T-helper 1 cell treated with Interleukin-12 subunit alpha and Interleukin-12 subunit beta and Interleukin-4 antibody, amounts not matched to agents 30 μg/mL and 1 μg/mL, for 36 hours (primary cell): ENCODE measurements at regions not wholly inside any gene's neighbourhood (a gene's known extent, or its start where the extent isn't known, plus 50 kb on each side); places are given as distances from the start of the nearest gene placed in this dataset.

ENCODE experiments used
- H3K27ac Mint-ChIP-seq: one replicate; pipeline ENCODE4 v1.8.0; 2021; ENCODE audit warnings: mild to moderate bottlenecking, mixed read lengths
- H3K27me3 Mint-ChIP-seq: one replicate; pipeline ENCODE4 v1.8.0; 2021; ENCODE audit warnings: low read depth, mixed read lengths
- H3K36me3 Mint-ChIP-seq: one replicate; pipeline ENCODE4 v1.8.0; 2021; ENCODE audit warnings: low read depth, mixed read lengths
- H3K4me1 Mint-ChIP-seq: one replicate; pipeline ENCODE4 v1.8.0; 2021; ENCODE audit warnings: low read depth, mixed read lengths
- H3K4me3 Mint-ChIP-seq: one replicate; pipeline ENCODE4 v1.8.0; 2021; ENCODE audit warnings: mild to moderate bottlenecking, moderate library complexity, mixed read lengths
- H3K9me3 Mint-ChIP-seq: one replicate; pipeline ENCODE4 v1.8.0; 2021; ENCODE audit warnings: mixed read lengths

DNA sequence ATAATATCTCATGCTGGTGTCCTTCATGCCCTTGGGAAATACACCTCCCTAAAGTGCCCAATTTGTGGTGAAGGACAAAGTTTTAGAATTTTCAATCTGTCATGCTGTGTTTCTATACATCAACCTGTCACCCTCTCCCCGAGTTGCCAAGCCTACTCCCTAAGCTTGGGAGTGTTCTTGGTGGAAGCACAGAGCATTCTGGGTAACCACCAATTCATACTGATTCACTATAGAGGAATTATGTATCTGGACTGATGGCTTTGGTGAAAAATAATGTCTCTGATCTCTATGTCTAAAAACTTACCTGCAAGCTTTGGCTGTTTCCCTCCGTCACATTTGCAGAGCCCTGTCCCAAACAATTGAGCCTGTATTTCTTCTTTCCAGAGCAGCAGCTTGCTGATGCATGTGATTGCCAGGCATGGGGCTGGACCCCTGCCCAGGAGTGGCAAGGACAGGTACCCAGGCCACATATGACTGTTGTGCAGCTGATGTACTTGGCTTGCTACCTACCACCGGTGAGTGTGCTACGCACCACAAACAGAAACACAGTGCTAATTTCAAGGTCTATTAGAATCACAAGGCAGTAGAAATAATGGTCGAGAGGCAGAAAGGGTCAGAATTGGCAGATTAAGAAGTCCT, 202.8 kb upstream of the CITED2 start:
- peaks cover 17% of the 10 kb centered on the region for H3K4me1 Mint-ChIP-seq
- H3K27ac Mint-ChIP-seq: no peak overlapping the region
- no peak overlapping the region for H3K4me3 Mint-ChIP-seq
- no peaks in the 10 kb centered on the region for H3K36me3 Mint-ChIP-seq
- H3K27me3 Mint-ChIP-seq: no peaks in the 10 kb centered on the region
- peaks cover 4% of the 10 kb centered on the region for H3K9me3 Mint-ChIP-seq

DNA sequence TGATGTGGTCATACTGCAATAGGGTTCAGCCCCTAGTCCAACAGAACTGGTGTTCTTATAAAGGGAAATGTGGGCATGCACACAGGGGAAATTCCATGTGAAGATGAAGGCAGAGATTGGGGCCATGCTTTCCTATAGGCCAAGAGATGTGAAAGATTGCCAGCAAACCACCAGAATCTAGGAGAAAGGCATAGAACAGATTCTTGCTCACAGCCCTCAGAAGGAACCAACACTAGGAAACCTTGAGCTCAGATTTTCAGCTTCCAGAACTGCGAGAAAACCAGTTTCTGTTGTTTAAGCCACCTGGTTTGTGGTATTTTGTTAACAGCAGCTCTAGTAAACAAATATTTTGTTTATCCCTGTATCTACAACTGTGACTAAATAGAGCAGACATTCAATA, 197.6 kb upstream of the CITED2 start:
- peaks cover 4% of the 10 kb centered on the region for H3K9me3 Mint-ChIP-seq
- H3K4me1 Mint-ChIP-seq: no peaks in the 10 kb centered on the region
- H3K4me3 Mint-ChIP-seq: no peak overlapping the region
- no peaks in the 10 kb centered on the region for H3K27me3 Mint-ChIP-seq
- H3K27ac Mint-ChIP-seq: no peak overlapping the region
- no peaks in the 10 kb centered on the region for H3K36me3 Mint-ChIP-seq

DNA sequence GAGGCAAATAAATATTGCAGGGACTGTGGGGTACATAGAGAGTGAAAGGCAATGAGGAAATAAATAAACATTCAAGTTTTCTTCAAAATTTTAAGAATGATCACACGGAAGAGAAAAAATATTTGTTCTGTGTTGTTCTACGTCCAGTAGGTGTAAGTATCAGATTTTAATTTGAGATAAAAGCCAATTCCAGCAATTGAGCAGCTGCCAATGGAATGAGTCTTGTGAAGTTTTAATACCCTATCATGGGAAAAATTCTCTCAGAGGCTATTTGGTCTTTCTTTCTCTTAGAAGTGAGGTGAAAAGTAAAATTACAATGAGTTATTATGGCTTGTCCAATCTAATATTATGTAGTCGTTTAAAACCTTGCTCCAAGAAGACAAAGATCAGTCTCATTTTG, 195.7 kb upstream of the CITED2 start:
- H3K36me3 Mint-ChIP-seq: no peaks in the 10 kb centered on the region
- H3K4me3 Mint-ChIP-seq: no peak overlapping the region
- no peaks in the 10 kb centered on the region for H3K27me3 Mint-ChIP-seq
- no peak overlapping the region for H3K27ac Mint-ChIP-seq
- H3K9me3 Mint-ChIP-seq: peaks cover 7% of the 10 kb centered on the region
- no peaks in the 10 kb centered on the region for H3K4me1 Mint-ChIP-seq

DNA sequence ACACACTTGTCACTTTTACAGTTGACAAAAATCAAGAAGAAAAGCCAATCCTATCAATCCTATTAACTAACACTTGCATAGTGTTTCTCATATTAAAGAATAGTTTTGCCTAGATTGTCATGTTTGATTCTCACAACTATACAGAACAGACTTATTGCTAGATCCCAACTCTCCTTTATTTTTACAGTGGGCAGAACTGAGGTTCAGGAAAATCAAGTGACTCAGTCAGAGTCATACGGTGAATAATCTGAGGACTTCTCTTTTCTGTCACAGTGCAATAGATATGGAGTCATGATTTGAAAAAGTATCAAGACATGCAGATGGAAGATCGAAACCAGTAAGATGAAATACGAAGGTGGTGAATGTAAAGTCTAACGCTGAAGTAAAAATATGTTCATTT, 195.1 kb upstream of the CITED2 start:
- Mint-ChIP-seq H3K27ac (no peak overlapping the region), H3K36me3 (no peaks in the 10 kb centered on the region), H3K4me1 (no peaks in the 10 kb centered on the region), H3K9me3 (peaks cover 7% of the 10 kb centered on the region), H3K4me3 (no peak overlapping the region), H3K27me3 (no peaks in the 10 kb centered on the region)

DNA sequence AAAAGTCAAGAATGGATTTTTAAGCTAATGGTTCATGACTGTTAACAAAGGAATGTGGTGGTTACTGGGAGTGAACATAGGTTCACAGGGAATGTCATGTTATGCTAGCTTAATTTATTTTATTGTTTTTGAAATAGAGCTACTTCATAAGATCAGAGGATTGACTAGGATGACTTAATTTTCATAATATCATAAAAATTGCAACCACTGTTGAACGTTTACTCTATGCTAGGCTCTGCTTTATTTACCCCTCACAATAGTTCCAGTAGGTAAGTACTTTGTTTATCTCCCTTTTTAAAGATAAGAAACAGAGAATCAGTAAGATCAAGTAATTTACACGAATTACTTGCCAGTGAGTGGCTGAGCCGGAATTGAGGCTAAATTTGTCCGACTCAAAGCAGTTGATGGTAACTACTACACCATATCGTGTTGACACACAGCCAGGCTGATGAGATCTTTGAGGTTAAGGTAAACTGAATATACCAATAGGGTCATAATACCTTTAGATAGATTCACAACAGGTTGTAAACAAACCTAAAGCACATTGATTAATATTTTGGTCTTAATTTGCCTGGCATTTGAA, 194.6 kb upstream of the CITED2 start:
- Mint-ChIP-seq H3K4me3 (no peak overlapping the region), H3K4me1 (no peaks in the 10 kb centered on the region), H3K36me3 (no peaks in the 10 kb centered on the region), H3K9me3 (peaks cover 5% of the 10 kb centered on the region), H3K27me3 (no peaks in the 10 kb centered on the region), H3K27ac (no peak overlapping the region)

DNA sequence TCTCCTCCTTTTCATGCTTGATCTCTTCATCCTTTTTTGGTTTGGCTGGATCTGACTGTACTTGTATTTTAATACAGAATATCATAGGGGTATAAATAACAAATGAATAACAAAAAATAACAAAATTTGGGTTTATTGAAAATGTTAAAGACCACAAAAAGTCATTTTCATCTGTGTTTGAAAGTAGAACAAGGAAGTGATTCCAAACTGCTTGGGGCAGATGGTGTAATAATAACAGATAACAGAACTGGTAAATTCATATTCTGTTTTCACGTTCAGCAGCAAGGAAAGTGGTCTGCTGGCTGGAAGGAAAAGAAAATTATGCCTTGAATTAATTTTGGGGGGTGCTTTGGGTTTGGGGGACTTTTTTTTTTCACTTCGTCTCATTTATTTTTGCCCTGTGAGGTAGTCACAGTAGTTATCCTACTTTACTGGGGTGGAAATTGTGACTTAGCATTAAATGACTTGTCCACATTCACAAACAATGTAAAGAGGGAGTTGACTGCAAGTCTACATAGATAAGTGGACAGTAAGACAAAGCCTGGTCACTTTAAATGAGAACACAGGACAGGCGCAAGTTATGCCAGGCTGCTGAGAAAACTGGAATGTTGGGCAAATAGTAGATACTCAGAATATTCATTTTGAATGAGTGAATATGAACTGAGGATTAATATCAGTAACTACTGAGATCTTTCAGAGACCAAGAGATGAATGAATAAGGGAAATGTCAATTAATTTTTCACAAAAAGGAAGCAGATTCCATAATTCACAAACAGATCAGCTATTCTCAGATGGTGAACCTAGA, 193.9 kb upstream of the CITED2 start:
- Mint-ChIP-seq H3K4me3 (no peak overlapping the region), H3K4me1 (no peaks in the 10 kb centered on the region), H3K9me3 (peaks cover 3% of the 10 kb centered on the region), H3K27ac (no peak overlapping the region), H3K36me3 (no peaks in the 10 kb centered on the region), H3K27me3 (no peaks in the 10 kb centered on the region)

DNA sequence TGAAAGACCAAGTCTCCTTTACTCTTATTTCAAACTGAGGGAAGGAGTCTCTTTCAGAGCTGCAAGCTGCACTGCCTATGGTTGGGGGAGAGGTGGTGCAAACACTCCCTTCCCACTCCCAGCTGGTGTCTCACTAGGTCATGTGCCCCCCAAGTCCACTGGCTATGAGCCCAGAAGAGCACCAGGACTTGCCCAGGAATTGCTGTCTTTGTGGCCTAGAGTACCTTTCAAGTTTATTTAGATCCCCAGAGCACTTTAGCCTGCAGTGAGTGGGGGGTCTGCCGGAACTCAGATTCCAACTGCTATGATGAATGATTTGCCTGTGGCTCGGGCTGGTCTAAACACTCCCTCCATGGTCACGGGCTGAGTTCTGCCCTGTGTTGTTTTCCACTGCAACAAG, 192.6 kb upstream of the CITED2 start:
- Mint-ChIP-seq H3K4me3 (no peak overlapping the region), H3K27ac (no peak overlapping the region), H3K4me1 (no peaks in the 10 kb centered on the region), H3K36me3 (no peaks in the 10 kb centered on the region), H3K27me3 (no peaks in the 10 kb centered on the region), H3K9me3 (peaks cover 7% of the 10 kb centered on the region)

DNA sequence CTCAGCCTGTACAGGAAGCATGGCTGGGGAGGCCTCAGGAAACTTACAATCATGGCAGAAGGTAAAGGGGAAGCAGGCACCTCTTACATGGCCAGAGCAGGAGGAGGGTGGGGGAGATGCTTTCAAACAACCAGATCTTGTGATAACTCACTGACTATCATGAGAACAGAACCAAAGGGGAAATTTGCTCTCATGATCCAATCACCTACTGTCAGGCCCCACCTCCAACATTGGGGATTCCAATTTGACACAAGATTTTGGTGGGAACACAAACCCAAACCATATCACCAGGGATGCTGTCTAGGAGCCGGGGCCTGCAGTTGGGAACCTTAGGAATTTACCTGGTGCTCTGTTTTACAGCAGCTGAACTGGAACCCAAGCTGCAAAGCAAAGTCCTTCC, 191.1 kb upstream of the CITED2 start:
- no peaks in the 10 kb centered on the region for H3K27me3 Mint-ChIP-seq
- H3K9me3 Mint-ChIP-seq: peaks cover 15% of the 10 kb centered on the region
- H3K27ac Mint-ChIP-seq: no peak overlapping the region
- H3K4me3 Mint-ChIP-seq: no peak overlapping the region
- H3K4me1 Mint-ChIP-seq: no peaks in the 10 kb centered on the region
- H3K36me3 Mint-ChIP-seq: no peaks in the 10 kb centered on the region

DNA sequence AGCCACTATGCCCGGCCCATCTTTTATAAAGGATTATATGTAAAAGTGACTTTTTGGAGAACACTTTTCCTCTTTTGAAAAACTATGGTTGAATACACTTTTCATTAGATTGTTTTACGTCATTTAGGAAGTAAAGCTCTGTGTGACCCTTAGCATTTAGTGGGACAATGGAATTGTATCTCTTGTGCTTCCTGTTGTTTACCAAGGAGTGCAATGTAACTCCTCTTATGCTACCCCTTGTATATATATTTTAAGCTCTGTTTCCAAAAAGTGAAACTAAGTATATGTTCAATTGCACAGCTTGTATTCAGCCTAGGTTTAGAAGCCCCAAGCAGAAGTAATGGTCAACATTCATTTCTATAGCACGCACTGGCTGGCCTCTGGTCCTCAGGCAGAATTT, 183.1 kb upstream of the CITED2 start:
- no peak overlapping the region for H3K4me3 Mint-ChIP-seq
- H3K36me3 Mint-ChIP-seq: peaks cover 3% of the 10 kb centered on the region
- peaks cover 22% of the 10 kb centered on the region for H3K9me3 Mint-ChIP-seq
- H3K4me1 Mint-ChIP-seq: no peaks in the 10 kb centered on the region
- H3K27me3 Mint-ChIP-seq: peaks cover 6% of the 10 kb centered on the region
- H3K27ac Mint-ChIP-seq: no peak overlapping the region

DNA sequence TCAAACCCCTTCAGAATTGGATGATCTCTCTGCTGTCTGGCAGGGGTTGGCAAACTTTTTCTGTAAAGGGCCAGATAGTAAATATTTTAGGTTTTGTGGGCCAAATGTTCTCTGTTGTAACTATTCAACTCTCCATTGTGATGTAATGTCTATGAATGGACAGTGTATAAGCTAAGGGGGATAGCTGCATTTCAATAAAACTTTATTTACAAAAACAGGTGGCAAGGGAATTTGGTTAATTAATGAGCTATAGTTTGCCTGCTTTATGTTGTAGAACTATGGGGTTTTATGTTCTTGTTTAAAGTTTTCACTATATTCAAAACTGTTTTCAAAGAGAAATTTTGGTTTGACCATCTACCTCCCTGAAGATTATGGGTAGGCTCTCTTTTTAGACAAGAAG, 182.1 kb upstream of the CITED2 start:
- Mint-ChIP-seq H3K4me3 (no peak overlapping the region), H3K9me3 (peaks cover 18% of the 10 kb centered on the region), H3K27me3 (peaks cover 11% of the 10 kb centered on the region), H3K27ac (no peak overlapping the region), H3K36me3 (peaks cover 3% of the 10 kb centered on the region), H3K4me1 (no peaks in the 10 kb centered on the region)

DNA sequence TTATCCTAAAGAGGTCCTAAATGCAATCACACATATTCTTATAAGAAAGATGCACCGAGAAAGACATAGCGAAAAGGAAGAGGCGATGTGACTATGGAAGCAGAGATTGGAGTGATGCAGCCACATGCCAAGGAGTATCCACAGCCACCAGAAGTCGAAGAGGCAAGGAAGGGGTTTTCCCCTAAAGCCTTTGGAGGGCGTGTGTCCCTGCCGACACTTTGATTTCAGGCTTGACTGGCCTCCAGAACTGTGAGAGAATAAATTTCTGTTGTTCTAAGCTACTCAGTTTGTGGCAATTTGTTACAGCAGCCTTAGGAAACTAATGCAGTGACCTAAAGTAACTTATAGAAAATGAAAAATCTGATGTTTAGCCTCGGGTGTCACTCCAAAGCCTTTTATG, 179.5 kb upstream of the CITED2 start:
- no peaks in the 10 kb centered on the region for H3K9me3 Mint-ChIP-seq
- no peaks in the 10 kb centered on the region for H3K4me1 Mint-ChIP-seq
- H3K27me3 Mint-ChIP-seq: peaks cover 13% of the 10 kb centered on the region
- no peak overlapping the region for H3K4me3 Mint-ChIP-seq
- H3K36me3 Mint-ChIP-seq: no peaks in the 10 kb centered on the region
- no peak overlapping the region for H3K27ac Mint-ChIP-seq

DNA sequence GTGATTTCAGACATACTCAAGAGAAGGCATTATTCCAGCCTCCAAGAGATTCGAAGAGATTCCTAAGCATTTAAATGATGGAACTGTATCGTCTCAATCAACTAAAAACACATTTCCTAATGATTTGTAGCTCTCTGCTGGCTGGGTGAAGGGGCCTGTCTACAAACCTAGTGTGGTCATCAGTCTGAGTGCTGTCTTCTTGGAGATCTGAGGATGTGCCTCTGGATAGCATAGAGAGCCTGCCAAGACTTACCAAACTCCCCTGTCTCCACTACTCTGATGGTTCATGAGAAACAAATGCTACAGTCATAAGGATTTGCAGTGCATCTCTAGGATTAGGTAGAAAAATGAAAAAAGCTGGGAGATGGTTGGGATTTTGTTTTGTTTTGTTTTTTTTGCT, 176.9 kb upstream of the CITED2 start:
- Mint-ChIP-seq H3K36me3 (peaks cover 2% of the 10 kb centered on the region), H3K27ac (no peak overlapping the region)

DNA sequence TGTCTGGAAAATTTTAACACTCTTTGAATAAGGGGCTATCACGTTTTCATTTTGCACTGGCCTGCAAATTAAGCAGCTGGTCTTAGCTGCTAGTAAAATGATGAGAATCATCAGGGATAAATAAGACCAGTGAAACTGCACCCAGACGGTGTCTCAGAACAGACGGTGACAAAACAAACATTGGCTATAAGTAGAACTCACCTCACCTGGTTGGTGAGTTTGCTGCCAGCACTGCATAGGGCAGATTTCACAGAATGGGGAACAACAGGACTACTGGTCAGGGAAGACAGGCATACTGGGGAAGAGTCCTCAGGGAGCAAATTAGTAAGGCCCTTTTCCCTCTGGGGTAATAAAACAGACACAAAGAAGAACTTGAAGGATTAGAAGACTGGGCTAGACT, 175.9 kb upstream of the CITED2 start:
- Mint-ChIP-seq H3K27ac (no peak overlapping the region), H3K36me3 (peaks cover 2% of the 10 kb centered on the region), H3K27me3 (peaks cover 13% of the 10 kb centered on the region), H3K9me3 (peaks cover 1% of the 10 kb centered on the region), H3K4me1 (peaks cover 11% of the 10 kb centered on the region), H3K4me3 (no peak overlapping the region)

More for the DNA sequence above, 176.9 kb upstream of the CITED2 start:
- Mint-ChIP-seq H3K9me3 (no peaks in the 10 kb centered on the region), H3K4me3 (no peak overlapping the region), H3K27me3 (peaks cover 13% of the 10 kb centered on the region), H3K4me1 (peaks cover 5% of the 10 kb centered on the region)

DNA sequence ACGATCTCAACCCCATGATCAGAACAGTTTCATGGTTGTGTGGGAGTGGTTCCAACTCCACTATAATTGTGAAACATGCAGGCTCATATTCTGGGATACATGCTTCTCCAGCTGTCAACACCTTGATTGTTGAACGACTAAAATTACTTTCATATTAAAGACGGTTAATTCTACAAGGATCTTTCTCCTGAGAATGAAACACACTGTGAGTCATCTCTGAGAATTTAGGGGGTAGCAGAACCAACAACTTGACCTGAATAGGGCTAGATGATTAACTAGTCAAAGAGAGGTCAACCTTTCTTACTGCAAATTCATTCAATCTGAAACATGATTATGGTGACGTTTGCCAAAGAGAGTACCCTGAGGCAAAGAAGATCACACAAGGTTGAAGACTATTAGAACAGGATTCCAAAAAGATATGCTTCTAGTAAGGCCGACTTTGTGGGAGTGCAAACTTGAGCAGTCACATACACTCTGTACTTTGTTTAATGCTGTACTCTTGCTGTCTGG, 175.2 kb upstream of the CITED2 start:
- no peak overlapping the region for H3K27ac Mint-ChIP-seq
- peaks cover 2% of the 10 kb centered on the region for H3K36me3 Mint-ChIP-seq
- no peak overlapping the region for H3K4me3 Mint-ChIP-seq
- peaks cover 13% of the 10 kb centered on the region for H3K27me3 Mint-ChIP-seq
- peaks cover 8% of the 10 kb centered on the region for H3K9me3 Mint-ChIP-seq
- peaks cover 17% of the 10 kb centered on the region for H3K4me1 Mint-ChIP-seq

DNA sequence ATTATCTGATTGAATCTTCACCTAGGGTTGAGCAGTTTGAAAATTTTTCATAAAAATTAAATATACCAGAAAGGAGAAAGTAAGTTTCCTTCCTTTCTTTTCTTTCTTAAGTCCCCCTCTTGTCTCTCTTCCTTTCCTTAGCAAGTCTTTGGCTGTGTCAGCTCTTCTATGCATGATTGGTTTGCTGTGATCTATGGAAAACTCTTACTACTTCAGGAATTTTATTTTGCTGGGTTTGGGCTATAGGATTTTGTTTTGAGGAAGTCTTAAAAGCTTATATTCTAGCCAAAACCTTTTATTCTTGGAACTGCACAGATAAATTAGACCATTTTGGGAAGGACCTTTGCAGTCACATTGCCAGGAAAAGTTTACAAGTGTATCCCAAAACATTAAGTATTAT, 173.4 kb upstream of the CITED2 start:
- peaks cover 10% of the 10 kb centered on the region for H3K27me3 Mint-ChIP-seq
- H3K36me3 Mint-ChIP-seq: peaks cover 5% of the 10 kb centered on the region
- peaks cover 8% of the 10 kb centered on the region for H3K9me3 Mint-ChIP-seq
- H3K27ac Mint-ChIP-seq: no peak overlapping the region
- peaks cover 27% of the 10 kb centered on the region for H3K4me1 Mint-ChIP-seq
- H3K4me3 Mint-ChIP-seq: no peak overlapping the region
